ENCODE measurements at regions not wholly inside any gene's neighbourhood (a gene's known extent, or its start where the extent isn't known, plus 50 kb on each side); places are given as distances from the start of the nearest gene placed in this dataset.

- no peak for DNase-seq (ENCODE audit: low read depth)
These were observed 69.2 kb upstream of the PSMA6 start for GRCh38 chr14:35222872-35223466.

- no peak for DNase-seq (ENCODE audit: low read depth)
These were observed 68.3 kb upstream of the PSMA6 start for GRCh38 chr14:35223927-35224326.

GRCh38 chr14:35224615-35225014 is 67.6 kb upstream of the PSMA6 start:
- DNase-seq (ENCODE audit: low read depth): no peak

- no peak for DNase-seq (ENCODE audit: low read depth)
These were observed 62.9 kb upstream of the PSMA6 start for GRCh38 chr14:35229084-35229791.

GRCh38 chr14:35229792-35230089 is 62.4 kb upstream of the PSMA6 start:
- no peak for DNase-seq (ENCODE audit: low read depth)

- DNase-seq (ENCODE audit: low read depth): no peak
These were observed 60.9 kb upstream of the PSMA6 start for GRCh38 chr14:35231207-35231760.

GRCh38 chr14:35234012-35234805 is 58.0 kb upstream of the PSMA6 start:
- DNase-seq (ENCODE audit: low read depth): peak; percentile 37

- DNase-seq (ENCODE audit: low read depth): no peak
These were observed 56.3 kb upstream of the PSMA6 start for GRCh38 chr14:35235840-35236239.

- no peak for DNase-seq (ENCODE audit: low read depth)
These were observed 55.4 kb upstream of the PSMA6 start for GRCh38 chr14:35236806-35237205.

- DNase-seq (ENCODE audit: low read depth): no peak
These were observed 52.0 kb upstream of the PSMA6 start for GRCh38 chr14:35240231-35240630.

All from GM04503 (cell line).